Endothelial cell of umbilical vein (primary cell): ENCODE measurements at regions not wholly inside any gene's neighbourhood (a gene's known extent, or its start where the extent isn't known, plus 50 kb on each side); places are given as distances from the start of the nearest gene placed in this dataset.

Source experiments
- BruUV-seq: library from RNA; stranded (reverse); fragments of 400-500 nt; replicated peaks from 2 replicates; lab custom pipeline; 2021; lab: Mats Ljungman, UMichigan
- CTCF ChIA-PET: fragments of 300-600, 350-600 bp; sonication (Branson Sonifier 250); formaldehyde crosslinking; loops from one replicate; lab custom pipeline; 2021; ENCODE audit warnings: antibody characterized with exemption, inconsistent platforms; lab: Charles Lee
- POLR2A ChIA-PET: fragments of 300-600, 350-600 bp; sonication (Branson Sonifier 250); formaldehyde crosslinking; loops from one replicate; lab custom pipeline; 2021; ENCODE audit warnings: antibody characterized with exemption, inconsistent platforms; lab: Charles Lee
- DNase-seq: peaks from one replicate; pipeline ENCODE4 v3.0.0-alpha.2; 2011; ENCODE audit warnings: low read depth, low spot score
- FAIRE-seq: peaks from 2 replicates; lab custom pipeline; 2011; peaks lifted over from hg19 to GRCh38; lab: Jason Lieb, UNC
- H2AFZ ChIP-seq: 2 replicates; pipeline ENCODE4 v1.6.0; 2012; ENCODE audit warnings: low read depth, low read length, control low read depth, inconsistent platforms
- H3K27ac ChIP-seq: 2 replicates; pipeline ENCODE4 v1.5.1; 2011; ENCODE audit warnings: low read depth, mild to moderate bottlenecking, control low read depth, low read length, moderate library complexity; ENCODE audit not compliant: insufficient read depth
- H3K27me3 ChIP-seq, 2 experiments: 2 replicates each; pipeline versions ENCODE4 v1.6.0 to v1.6.1; 2011; ENCODE audit warnings: low read length in 2 of 2, mixed read lengths in 1 of 2; ENCODE audit not compliant: control insufficient read depth in 2 of 2, insufficient read depth in 2 of 2
- H3K36me3 ChIP-seq, 2 experiments: 2 replicates in 1 of 2; 3 replicates in 1 of 2; pipeline ENCODE4 v1.5.1; 2011; ENCODE audit warnings: low read length in 2 of 2, mild to moderate bottlenecking in 1 of 2, moderate library complexity in 1 of 2; ENCODE audit not compliant: control insufficient read depth in 2 of 2, insufficient read depth in 2 of 2; ENCODE audit errors: extremely low read depth in 1 of 2
- H3K4me1 ChIP-seq: 3 replicates; pipeline ENCODE4 v1.5.1; 2011; ENCODE audit warnings: mild to moderate bottlenecking, low read length; ENCODE audit not compliant: control insufficient read depth, insufficient read depth; ENCODE audit errors: extremely low read depth
- H3K4me2 ChIP-seq: 2 replicates; pipeline ENCODE4 v1.6.1; 2011; ENCODE audit warnings: low read length, control low read depth, mixed read lengths; ENCODE audit not compliant: insufficient read depth
- H3K4me3 ChIP-seq, 3 experiments: fragments of 200-600 bp in 1 of 3; sonication (generic), shearing (Covaris generic) in 1 of 3; replicated peaks in 1 of 3; 2 replicates each; pipeline ENCODE4 v1.5.1; 2011 to 2016; ENCODE audit warnings: control low read depth in 3 of 3, low read length in 3 of 3, mild to moderate bottlenecking in 2 of 3, inconsistent platforms in 1 of 3, low read depth in 1 of 3, moderate library complexity in 1 of 3; ENCODE audit not compliant: insufficient read depth in 1 of 3
- H3K79me2 ChIP-seq: 2 replicates; pipeline ENCODE4 v1.6.0; 2012; ENCODE audit warnings: low read length, inconsistent platforms; ENCODE audit not compliant: control insufficient read depth, insufficient read depth
- H3K9ac ChIP-seq: replicated peaks from 2 replicates; pipeline ENCODE3; 2011; ENCODE audit warnings: low read length, control low read depth; ENCODE audit not compliant: insufficient read depth; ENCODE audit errors: extremely low read depth
- H3K9me1 ChIP-seq: replicated peaks from 3 replicates; pipeline ENCODE4 v1.6.0; 2011; ENCODE audit warnings: mild to moderate bottlenecking, low read length; ENCODE audit not compliant: control insufficient read depth, insufficient read depth; ENCODE audit errors: extremely low read depth
- H3K9me3 ChIP-seq: replicated peaks from 2 replicates; pipeline ENCODE4 v1.5.1; 2012; ENCODE audit warnings: low read length, inconsistent platforms; ENCODE audit not compliant: control insufficient read depth, insufficient read depth
- H4K20me1 ChIP-seq: replicated peaks from 2 replicates; pipeline ENCODE3; 2011; ENCODE audit warnings: mild to moderate bottlenecking, low read length; ENCODE audit not compliant: control insufficient read depth, insufficient read depth; ENCODE audit errors: extremely low read depth
- CTCF ChIP-seq, 2 donors: IDR thresholded peaks; 1 replicate in 1 of 2; 2 replicates in 1 of 2; pipeline ENCODE4 v1.5.1; 2011; ENCODE audit warnings: low read length in 2 of 2, mild to moderate bottlenecking in 2 of 2, moderate library complexity in 2 of 2, control low read depth in 1 of 2, inconsistent platforms in 1 of 2, low read depth in 1 of 2; ENCODE audit not compliant: insufficient read depth in 1 of 2; ENCODE audit errors: extremely low read depth in 1 of 2
- EZH2 ChIP-seq: IDR thresholded peaks from 2 replicates; pipeline ENCODE4 v1.6.1; 2012; ENCODE audit warnings: borderline replicate concordance, low read depth, mild to moderate bottlenecking, moderate library complexity, low read length, inconsistent platforms; ENCODE audit not compliant: severe bottlenecking
- FOS ChIP-seq: IDR thresholded peaks from 2 replicates; pipeline ENCODE4 v1.6.1; 2011; ENCODE audit warnings: mild to moderate bottlenecking, low read length, moderate library complexity, borderline replicate concordance; ENCODE audit not compliant: insufficient read depth
- GATA2 ChIP-seq: IDR thresholded peaks from 2 replicates; pipeline ENCODE4 v1.7.0; 2011; ENCODE audit warnings: low read depth, mild to moderate bottlenecking, moderate library complexity, mixed read lengths, low read length; ENCODE audit not compliant: insufficient read length, insufficient read depth
- JUN ChIP-seq: IDR thresholded peaks from 2 replicates; pipeline ENCODE4 v1.6.1; 2011; ENCODE audit warnings: borderline replicate concordance, low read depth; ENCODE audit not compliant: insufficient read length, insufficient read depth
- MAX ChIP-seq: IDR thresholded peaks from 2 replicates; pipeline ENCODE4 v1.6.1; 2011; ENCODE audit not compliant: insufficient read depth, insufficient read length
- MYC ChIP-seq: IDR thresholded peaks from one replicate; pipeline ENCODE4 v1.6.1; 2011; ENCODE audit warnings: mild to moderate bottlenecking, low read depth, low read length
- POLR2A ChIP-seq: IDR thresholded peaks from 2 replicates; pipeline ENCODE4 v1.6.1; 2012; ENCODE audit warnings: low read depth, mild to moderate bottlenecking, control low read depth, low read length
- POLR2AphosphoS5 ChIP-seq: IDR thresholded peaks from 2 replicates; pipeline ENCODE4 v1.6.1; 2012; ENCODE audit warnings: low read depth, mild to moderate bottlenecking, control low read depth, low read length, moderate library complexity; ENCODE audit not compliant: insufficient read depth
- dilution Hi-C: fragments of 300-500 bp; cut with MboI; formaldehyde crosslinking; loops from one replicate; pipeline ENCODE4 v1.15.0; 2019; ENCODE audit warnings: low sequenced_read_pairs; ENCODE audit not compliant: extremely low pct_ligation_motif_present
- intact Hi-C: fragments of 100-400 bp; cut with micrococcal nuclease; formaldehyde crosslinking; loops from one replicate; pipeline ENCODE4 v1.10.0; 2022

GRCh38 chr15:35827911-35828310 is 281.9 kb upstream of the DPH6 start:
- ChIA-PET POLR2A (no interaction called here), CTCF (interaction anchor here (2.1 kb wide), 1 partner anchor 9 kb away, joined by 5 read pairs; no protein-coding TSS in a partner anchor)
- Histone ChIP-seq H3K4me2 (no peak overlapping the region), H3K9me1 (no peaks in the 10 kb centered on the region), H3K9ac (no peak overlapping the region), H3K9me3 (no peaks in the 10 kb centered on the region), H3K4me3 (no peak overlapping the region), H3K27me3 (no peaks in the 10 kb centered on the region), H3K4me1 (peaks cover 22% of the 10 kb centered on the region), H4K20me1 (no peaks in the 10 kb centered on the region), H3K36me3 (no peaks in the 10 kb centered on the region), H2AFZ (no peak overlapping the region), H3K79me2 (no peaks in the 10 kb centered on the region), H3K27ac (no peak overlapping the region)
- intact Hi-C loops (loop anchor here (1.0 to 10.0 kb wide), 2 partner anchors 57 to 177 kb away; no protein-coding TSS in a partner anchor), dilution Hi-C loops (no loop called here)
- BruUV-seq = no TSS peak
- no peak for TF ChIP-seq EZH2
- no peak for TF ChIP-seq MAX
- no peak for TF ChIP-seq JUN
- no peak for TF ChIP-seq MYC
- no peak for TF ChIP-seq POLR2AphosphoS5
- TF ChIP-seq CTCF (IDR thresholded peaks at IDR 0.05; ENCODE audit: extremely low read depth in 1 of 2, insufficient read depth in 1 of 2, low read depth in 1 of 2, low read length in 2 of 2) = no peak
- TF ChIP-seq FOS = no peak
- no peak for TF ChIP-seq GATA2
- no peak for TF ChIP-seq POLR2A
- peak; percentile 4 for FAIRE-seq
- DNase-seq = peak; percentile 42
